Mucosa of descending colon (tissue), 3 donors: ENCODE measurements at regions not wholly inside any gene's neighbourhood (a gene's known extent, or its start where the extent isn't known, plus 50 kb on each side); places are given as distances from the start of the nearest gene placed in this dataset.

ENCODE experiments used
- ATAC-seq: fragments of 200-7000 bp; cut with Tn5 transposase; one replicate; pipeline ENCODE4 v1.9.1; 2020; ENCODE audit warnings: mild to moderate bottlenecking, moderate library complexity
- DNase-seq, 3 donors: peaks; one replicate each; pipeline ENCODE4 v3.0.0-alpha.2; 2020
- H3K36me3 ChIP-seq: fragments of 200-600 bp; one replicate; pipeline ENCODE4 v1.8.0; 2021; ENCODE audit warnings: low read depth, mild to moderate bottlenecking
- H3K4me1 ChIP-seq: fragments of 200-600 bp; one replicate; pipeline ENCODE4 v1.8.0; 2021; ENCODE audit warnings: low read depth, mild to moderate bottlenecking
- H3K4me3 ChIP-seq: fragments of 200-600 bp; one replicate; pipeline ENCODE4 v1.8.0; 2021; ENCODE audit warnings: mild to moderate bottlenecking
- H3K9me3 ChIP-seq: fragments of 200-600 bp; one replicate; pipeline ENCODE4 v1.8.0; 2021; ENCODE audit warnings: mild to moderate bottlenecking
- CTCF ChIP-seq: fragments of 200-600 bp; IDR thresholded peaks from one replicate; pipeline ENCODE4 v1.8.0; 2022; ENCODE audit warnings: antibody characterized with exemption, mild to moderate bottlenecking
- intact Hi-C, 2 donors: fragments of 100-400 bp; cut with DNase I in 1 of 2; cut with micrococcal nuclease in 1 of 2; formaldehyde crosslinking; loops; one replicate each; pipeline versions ENCODE4 v1.11.0 to v1.11.1; 2022; cut with DNase I, micrococcal nuclease
- donor health status: DM: no; HTN: no; CAD: no; lungs with moderate emphysema.
- donor health status: DM: no; HTN: no; CAD: no.
- donor health status: DM: no; HTN: yes; CAD: no.

DNA sequence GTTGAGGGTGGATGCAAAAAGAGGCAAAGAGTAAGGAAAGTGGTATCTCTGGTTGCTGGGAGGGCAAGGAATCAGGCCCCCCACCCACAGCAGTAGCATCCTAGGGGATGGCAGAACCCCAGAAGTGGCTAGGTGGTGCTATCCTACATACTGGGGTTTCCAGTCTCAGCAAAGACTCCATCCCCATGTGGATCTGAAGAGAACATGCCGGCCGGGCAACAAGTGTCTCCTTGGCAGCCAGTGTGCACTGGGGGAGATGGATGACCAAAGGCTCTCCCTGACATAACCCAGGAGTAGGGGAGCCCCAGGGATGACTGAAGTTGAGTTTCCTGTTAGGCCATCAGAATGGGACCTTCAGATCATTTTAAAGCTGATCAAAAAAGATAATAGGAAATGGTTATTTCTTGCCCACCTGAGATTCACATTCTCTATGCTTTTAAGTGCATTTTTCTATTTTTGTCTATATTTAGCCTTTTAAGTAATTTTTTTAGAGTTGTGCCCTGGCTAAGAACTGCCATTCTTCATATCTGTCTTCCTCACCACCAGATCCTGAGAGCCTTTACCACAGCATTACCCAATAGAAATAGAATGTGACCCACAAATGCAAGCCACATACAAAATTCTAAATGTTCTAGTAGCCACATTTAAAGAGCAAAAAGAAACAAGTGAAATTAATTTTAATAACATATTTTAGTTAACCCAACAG lies 78.7 kb upstream of the SMIM23 start:
- intact Hi-C loops, result no loop called here
- ATAC-seq, result no peak
- Histone ChIP-seq H3K36me3 (no peaks in the 10 kb centered on the region), H3K4me1 (no peaks in the 10 kb centered on the region), H3K9me3 (no peaks in the 10 kb centered on the region), H3K4me3 (no peak overlapping the region)
- TF ChIP-seq CTCF, result no peak
- DNase-seq, result no peak

GRCh38 chr5:171707442-171707792 lies 78.2 kb upstream of the SMIM23 start:
- H3K4me3 ChIP-seq, result no peak overlapping the region
- no peak for TF ChIP-seq CTCF
- H3K4me1 ChIP-seq, result no peaks in the 10 kb centered on the region
- ATAC-seq, result no peak
- intact Hi-C loops, result no loop called here
- no peaks in the 10 kb centered on the region for H3K9me3 ChIP-seq
- H3K36me3 ChIP-seq, result no peaks in the 10 kb centered on the region
- DNase-seq, result no peak

GRCh38 chr5:171709930-171710329 lies 75.7 kb upstream of the SMIM23 start:
- Histone ChIP-seq H3K4me1 (no peaks in the 10 kb centered on the region), H3K9me3 (no peaks in the 10 kb centered on the region), H3K36me3 (no peaks in the 10 kb centered on the region), H3K4me3 (no peak overlapping the region)
- intact Hi-C loops, result no loop called here
- DNase-seq (no peak), ATAC-seq (no peak)
- TF ChIP-seq CTCF, result no peak

GRCh38 chr5:171710451-171711024 lies 75.1 kb upstream of the SMIM23 start:
- Histone ChIP-seq H3K4me3 (no peak overlapping the region), H3K36me3 (no peaks in the 10 kb centered on the region), H3K4me1 (no peaks in the 10 kb centered on the region), H3K9me3 (no peaks in the 10 kb centered on the region)
- no peak for ATAC-seq
- DNase-seq, result no peak
- TF ChIP-seq CTCF, result no peak
- intact Hi-C loops, result no loop called here

DNA sequence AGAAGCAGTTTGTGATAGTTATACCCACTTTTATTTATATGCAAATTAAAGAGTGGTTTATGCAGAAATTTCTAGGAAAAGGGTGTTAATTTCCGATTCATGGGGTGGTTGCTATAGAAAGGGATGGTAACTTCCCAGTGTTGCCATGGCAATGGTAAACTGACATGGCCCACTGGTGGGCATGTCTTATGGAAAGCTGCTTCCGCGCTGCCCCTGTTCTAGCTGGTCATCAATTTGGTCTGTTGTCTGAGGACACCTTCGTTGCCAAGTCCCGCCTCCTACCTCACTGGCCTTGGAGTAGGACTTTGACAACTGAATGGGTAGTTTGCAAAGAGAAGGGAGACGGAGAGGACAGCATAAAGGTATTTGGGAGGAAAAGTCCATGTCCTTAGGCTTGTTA lies 74.0 kb upstream of the SMIM23 start:
- ATAC-seq, result no peak
- no peaks in the 10 kb centered on the region for H3K9me3 ChIP-seq
- no peak for DNase-seq
- no peak for TF ChIP-seq CTCF
- no peaks in the 10 kb centered on the region for H3K4me1 ChIP-seq
- H3K36me3 ChIP-seq, result no peaks in the 10 kb centered on the region
- intact Hi-C loops, result no loop called here
- no peak overlapping the region for H3K4me3 ChIP-seq
